HG02885 (cell line): ENCODE measurements at regions not wholly inside any gene's neighbourhood (a gene's known extent, or its start where the extent isn't known, plus 50 kb on each side); places are given as distances from the start of the nearest gene placed in this dataset.
"Not testable (repeated sequence)": the region's sequence is repeated elsewhere in the genome, so short reads cannot be mapped to it uniquely, and the experiment has no call there.

Source experiments
- ATAC-seq: cut with Tn5 transposase; IDR thresholded peaks from one replicate; pipeline ENCODE4 v1.9.1; 2021; ENCODE audit warnings: mild to moderate bottlenecking; ENCODE audit not compliant: unreplicated experiment, poor library complexity

DNA sequence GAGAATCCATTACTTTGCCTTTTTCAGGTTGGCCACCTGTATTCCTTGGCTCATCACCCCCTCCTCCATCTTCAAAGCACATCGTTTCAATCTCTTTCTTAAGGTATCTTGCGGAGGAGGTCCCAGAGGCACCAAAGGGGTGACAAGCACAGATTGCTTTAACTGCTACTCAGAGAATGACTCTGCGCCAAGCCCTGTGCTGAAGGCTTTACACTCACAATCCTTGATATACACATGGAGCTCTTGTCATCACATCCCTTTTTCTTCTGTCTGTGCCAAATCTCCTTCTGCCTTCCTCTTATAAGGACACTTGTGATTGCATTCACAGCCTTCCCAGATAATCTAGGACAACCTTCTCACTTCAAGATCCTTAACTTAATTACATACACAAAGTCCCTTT lies 134.7 kb upstream of the MAMLD1 start:
- no peak for ATAC-seq

DNA sequence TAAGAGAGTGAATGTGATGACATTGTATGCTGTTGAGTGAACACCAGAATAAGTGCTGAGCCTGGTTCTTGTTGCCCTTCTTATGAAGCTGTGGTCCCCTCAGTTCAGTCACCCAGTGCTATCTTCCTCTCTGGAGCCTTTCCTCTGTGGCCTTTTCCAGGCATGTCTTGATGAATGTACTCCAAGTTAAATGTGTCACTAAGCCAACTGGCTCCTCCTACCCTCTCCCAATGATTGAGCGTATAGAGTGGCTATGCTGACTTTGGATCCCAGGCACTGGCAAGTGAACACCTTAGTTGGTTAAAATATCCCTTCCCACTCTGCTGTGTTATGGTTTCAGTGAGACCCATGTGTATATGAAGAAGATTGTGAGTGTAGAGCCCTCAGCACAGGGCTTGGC lies 134.1 kb upstream of the MAMLD1 start:
- no peak for ATAC-seq

DNA sequence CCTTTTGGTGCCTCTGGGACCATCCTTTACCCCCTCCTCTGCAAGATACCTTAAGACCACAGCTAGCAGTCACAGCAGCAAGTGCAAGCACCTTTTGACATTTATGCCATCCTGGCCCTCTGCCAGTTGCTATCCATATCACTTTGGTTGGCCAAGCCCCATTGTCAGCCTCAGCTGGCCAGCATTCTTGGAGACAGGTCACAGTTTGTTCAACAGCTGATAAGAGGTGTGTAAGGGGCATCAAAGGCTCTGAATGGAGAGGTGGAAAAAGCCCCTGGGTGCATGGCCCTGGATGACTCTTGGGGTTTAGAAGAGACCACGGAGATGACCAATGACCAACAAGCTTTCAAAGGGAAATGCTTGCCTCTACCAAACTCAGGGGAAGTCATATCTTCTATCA lies 133.6 kb upstream of the MAMLD1 start:
- no peak for ATAC-seq

- not testable (repeated sequence) for ATAC-seq
These were observed 132.2 kb upstream of the MAMLD1 start for GRCh38 chrX:150230952-150231351.

DNA sequence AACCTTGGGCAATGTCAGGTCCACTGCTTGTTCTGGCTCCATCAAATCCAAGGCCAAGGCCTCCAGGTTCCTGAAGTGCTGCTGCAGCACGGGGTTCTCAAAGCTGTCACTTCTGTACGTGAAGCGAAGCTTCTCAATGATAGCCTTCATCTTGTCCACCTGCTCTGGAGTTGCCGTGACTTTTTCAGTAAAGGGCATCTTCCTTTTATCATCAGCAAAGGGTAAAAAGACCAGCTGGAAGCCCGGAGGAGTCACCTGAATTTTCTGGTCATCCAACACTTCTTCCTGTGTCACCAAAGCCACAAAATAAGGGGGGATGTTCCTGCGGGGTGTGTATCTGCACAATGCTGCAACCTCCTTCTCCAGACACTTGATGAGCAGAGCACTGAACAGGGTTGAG lies 131.7 kb upstream of the MAMLD1 start:
- not testable (repeated sequence) for ATAC-seq

GRCh38 chrX:150232222-150232621 lies 130.9 kb upstream of the MAMLD1 start:
- not testable (repeated sequence) for ATAC-seq

- ATAC-seq, result no peak
These were observed 129.0 kb upstream of the MAMLD1 start for GRCh38 chrX:150234126-150234525.

DNA sequence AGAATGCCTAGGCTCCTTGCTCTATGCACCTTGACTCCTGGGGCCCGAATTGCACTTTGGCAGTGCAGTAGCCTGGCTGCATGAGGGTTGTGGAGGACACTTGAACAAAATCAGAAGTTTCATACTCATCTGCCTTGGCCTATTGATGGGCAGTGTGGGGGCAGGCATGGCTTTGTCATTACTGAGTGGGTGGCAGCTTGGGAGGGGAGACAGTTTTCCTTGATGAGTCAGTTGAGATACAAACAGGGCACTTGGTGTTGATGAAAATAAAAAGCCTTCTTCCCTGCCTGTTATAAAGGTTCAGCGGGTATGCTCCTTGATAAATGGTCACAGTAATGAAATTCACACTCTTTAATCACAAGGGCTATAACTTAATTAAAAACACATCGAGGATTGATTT lies 126.8 kb upstream of the MAMLD1 start:
- ATAC-seq, result no peak

DNA sequence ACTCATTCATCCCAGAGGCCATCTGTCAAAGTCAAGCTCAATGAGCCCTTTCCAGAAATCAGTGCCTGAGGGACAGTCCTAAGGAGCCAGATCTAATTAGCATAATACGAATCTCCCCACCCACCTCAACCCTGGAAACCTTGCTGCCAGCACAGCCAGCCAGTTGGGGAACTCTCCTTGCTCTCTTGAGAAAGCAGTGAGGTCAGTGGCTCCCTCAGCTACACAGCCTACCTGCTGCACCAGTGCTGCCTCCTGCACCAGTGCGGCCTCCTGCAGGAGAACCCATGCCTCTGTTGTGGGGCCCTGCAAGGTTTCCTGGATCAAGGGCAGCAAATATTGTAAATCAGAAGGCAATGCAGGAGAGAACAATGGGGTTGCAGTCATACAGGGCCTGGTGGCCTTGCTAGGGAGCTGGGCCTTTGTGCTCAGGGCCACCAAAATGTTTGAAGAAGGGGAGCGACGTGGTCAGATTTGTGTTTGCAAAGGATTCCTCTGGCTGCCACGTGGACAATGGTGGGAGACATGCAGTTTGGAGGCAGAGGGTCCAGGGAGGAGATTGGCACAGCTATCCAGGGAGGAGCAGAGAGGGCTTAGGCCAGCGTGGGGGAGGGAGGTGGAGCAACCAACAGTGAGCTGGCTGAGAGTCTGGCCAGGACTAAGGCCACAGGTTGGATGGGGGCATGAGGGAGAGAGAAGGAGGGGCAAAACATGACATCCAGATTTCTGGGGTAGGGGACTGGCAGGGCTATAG lies 124.3 kb upstream of the MAMLD1 start:
- no peak for ATAC-seq

GRCh38 chrX:150239946-150240642 lies 123.0 kb upstream of the MAMLD1 start:
- no peak for ATAC-seq

- no peak for ATAC-seq
These were observed 122.5 kb upstream of the MAMLD1 start for GRCh38 chrX:150240643-150240970.

DNA sequence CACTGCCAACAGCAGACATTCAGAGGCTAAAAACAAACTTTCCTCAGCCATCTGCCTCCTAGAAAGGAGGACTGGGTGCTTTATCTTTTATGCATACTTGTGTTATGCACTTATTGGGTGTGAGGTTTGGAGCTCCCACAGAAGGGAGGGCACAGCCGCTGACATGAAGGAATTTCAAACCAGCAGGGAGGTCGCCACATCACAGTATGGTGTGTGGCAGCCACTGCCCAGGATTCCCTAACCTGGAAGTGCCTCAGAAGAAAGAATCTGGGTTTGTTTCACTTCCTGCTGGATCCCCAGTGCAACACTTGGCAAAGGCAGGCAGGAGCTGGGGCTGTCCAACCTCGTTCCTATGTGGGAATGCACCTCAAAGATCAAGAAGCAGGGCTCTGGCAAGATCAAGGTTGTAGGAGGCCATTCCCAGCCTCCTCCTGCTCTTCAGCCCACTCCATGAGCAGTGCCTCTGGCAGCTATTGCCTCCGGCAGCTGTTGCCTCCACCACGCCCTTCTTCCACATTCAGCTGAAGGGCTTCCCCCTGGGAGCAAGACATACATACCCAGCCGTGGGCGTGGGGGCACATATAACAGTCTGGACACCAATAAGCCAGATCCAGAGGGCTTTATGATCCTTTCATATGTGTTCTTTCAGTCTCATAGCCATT lies 109.0 kb upstream of the MAMLD1 start:
- ATAC-seq, result no peak

DNA sequence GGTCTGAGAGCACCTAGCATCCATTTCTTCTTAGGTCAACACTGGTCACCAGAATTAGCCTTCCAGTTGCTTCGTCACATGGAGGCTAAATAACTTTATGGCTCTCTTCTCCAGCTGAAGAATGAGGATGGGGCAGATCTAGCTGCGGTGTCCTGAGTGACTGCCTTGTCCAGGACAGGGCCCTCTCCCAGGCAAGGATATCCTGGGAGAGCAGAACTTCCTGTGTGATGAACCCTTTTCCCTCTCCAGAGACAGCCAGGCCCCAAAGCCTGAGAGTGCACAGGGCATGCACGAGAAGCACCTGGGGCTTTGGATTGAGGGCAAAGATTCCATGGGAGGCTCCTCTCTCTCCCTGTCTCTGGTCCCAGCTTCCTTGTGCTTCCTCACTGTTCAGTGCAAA lies 108.2 kb upstream of the MAMLD1 start:
- ATAC-seq, result no peak

- no peak for ATAC-seq
These were observed 107.4 kb upstream of the MAMLD1 start for GRCh38 chrX:150255441-150256296.

DNA sequence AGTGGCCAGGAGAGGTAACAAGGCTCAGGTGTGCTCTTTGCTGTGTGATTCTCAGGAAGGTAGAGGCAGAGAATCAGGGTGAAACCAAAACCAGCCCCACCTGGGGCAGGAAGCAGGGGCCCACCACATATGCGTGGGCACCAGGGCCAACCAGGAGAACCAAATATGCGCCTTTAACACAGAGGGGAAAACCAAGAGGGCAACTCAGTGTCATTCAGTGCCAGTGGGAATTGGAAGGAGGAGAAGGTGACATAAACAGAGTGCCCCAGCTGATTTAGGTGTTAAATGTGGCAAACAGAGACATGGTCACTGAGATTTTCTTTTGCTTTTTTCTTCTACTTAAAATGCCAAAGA lies 106.8 kb upstream of the MAMLD1 start:
- no peak for ATAC-seq

- no peak for ATAC-seq
These were observed 105.6 kb upstream of the MAMLD1 start for GRCh38 chrX:150257353-150258175.

DNA sequence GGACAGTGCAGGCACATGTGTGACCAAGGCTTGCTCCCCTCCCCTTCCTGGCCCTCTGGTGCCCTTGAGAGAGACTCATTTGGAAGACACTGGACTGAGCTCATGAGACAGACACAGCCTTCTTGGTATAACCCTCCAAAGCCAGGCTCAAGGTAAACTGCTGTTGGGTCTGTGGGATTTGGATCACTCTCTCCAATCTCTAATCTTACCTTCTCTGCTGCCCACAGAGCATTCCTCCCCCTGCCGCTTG lies 105.0 kb upstream of the MAMLD1 start:
- no peak for ATAC-seq

DNA sequence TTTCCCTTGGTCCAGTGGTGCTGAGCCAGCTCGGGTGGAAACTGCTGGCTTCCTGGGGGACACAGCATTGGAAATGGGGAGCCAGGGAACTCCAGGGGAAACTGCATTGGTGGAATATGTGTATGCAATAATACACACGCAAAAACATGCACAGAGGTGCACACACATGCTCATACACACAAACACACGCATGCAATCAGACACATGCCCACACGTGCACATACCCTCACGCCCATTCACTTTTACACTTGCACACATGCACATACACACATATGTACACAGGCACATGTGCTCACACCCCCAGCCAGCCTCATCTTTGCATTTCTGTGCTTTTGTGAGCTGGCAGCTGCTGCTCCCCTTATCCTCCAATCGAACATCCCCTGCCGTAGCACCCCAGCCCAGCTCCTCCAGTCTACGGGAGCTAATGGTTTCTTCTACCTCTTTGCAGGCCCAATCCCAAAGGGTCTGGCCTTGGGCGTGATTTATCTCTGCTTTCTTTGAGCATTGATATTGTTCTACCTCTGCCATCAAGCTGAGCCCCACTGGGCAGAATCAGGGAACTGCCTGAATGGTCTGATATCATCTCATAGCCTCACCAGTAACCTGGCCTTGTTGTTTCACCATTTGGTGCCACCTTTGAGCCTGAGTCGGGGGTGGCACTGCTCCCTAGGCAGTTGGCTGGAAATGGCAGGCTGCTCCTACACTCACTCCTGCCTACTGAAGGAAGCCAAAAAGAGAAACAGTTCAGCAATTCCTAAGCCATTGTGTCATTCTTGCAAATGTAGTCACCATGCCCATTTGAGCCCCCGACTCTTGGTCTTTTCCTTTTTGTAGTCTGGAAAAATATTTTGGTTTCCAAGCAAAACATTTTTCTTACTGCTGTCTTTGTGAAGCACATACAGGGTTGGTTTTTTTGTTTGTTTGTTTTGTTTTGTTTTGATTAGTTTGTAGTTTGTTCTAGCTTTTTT lies 104.4 kb upstream of the MAMLD1 start:
- ATAC-seq, result no peak

GRCh38 chrX:150262456-150262855 lies 100.7 kb upstream of the MAMLD1 start:
- ATAC-seq, result no peak
